ENCODE measurements at regions not wholly inside any gene's neighbourhood (a gene's known extent, or its start where the extent isn't known, plus 50 kb on each side); places are given as distances from the start of the nearest gene placed in this dataset.

GRCh38 chr2:228545041-228545747 lies 363.7 kb upstream of the SPHKAP start:
- Histone ChIP-seq H3K36me3 (ENCODE audit: control insufficient read depth, insufficient read depth, low read length) (no peaks in the 10 kb centered on the region), H3K27me3 (replicated peaks; ENCODE audit: control insufficient read depth, insufficient read depth, low read length) (no peaks in the 10 kb centered on the region), H3K4me3 (replicated peaks; ENCODE audit: low read depth, low read length) (no peak overlapping the region)
- DNase-seq (ENCODE audit: extremely low read depth, insufficient read length): no peak
- TF ChIP-seq CTCF (IDR thresholded peaks at IDR 0.05; ENCODE audit: insufficient read depth, low read length, poor library complexity, severe bottlenecking): no peak

- H3K36me3 ChIP-seq (ENCODE audit: control insufficient read depth, insufficient read depth, low read length): no peaks in the 10 kb centered on the region
- no peak overlapping the region for H3K4me3 ChIP-seq (replicated peaks; ENCODE audit: low read depth, low read length)
- DNase-seq (ENCODE audit: extremely low read depth, insufficient read length): no peak
- TF ChIP-seq CTCF (IDR thresholded peaks at IDR 0.05; ENCODE audit: insufficient read depth, low read length, poor library complexity, severe bottlenecking): no peak
- H3K27me3 ChIP-seq (replicated peaks; ENCODE audit: control insufficient read depth, insufficient read depth, low read length): no peaks in the 10 kb centered on the region
Measured at GRCh38 chr2:228543117-228543516, 361.6 kb upstream of the SPHKAP start.

GRCh38 chr2:228542277-228542676 lies 360.8 kb upstream of the SPHKAP start:
- Histone ChIP-seq H3K36me3 (ENCODE audit: control insufficient read depth, insufficient read depth, low read length) (no peaks in the 10 kb centered on the region), H3K4me3 (replicated peaks; ENCODE audit: low read depth, low read length) (no peak overlapping the region), H3K27me3 (replicated peaks; ENCODE audit: control insufficient read depth, insufficient read depth, low read length) (no peaks in the 10 kb centered on the region)
- DNase-seq (ENCODE audit: extremely low read depth, insufficient read length): no peak
- TF ChIP-seq CTCF (IDR thresholded peaks at IDR 0.05; ENCODE audit: insufficient read depth, low read length, poor library complexity, severe bottlenecking): no peak

- H3K36me3 ChIP-seq (ENCODE audit: control insufficient read depth, insufficient read depth, low read length): no peaks in the 10 kb centered on the region
- no peak for TF ChIP-seq CTCF (IDR thresholded peaks at IDR 0.05; ENCODE audit: insufficient read depth, low read length, poor library complexity, severe bottlenecking)
Measured at GRCh38 chr2:228541789-228542188, 360.3 kb upstream of the SPHKAP start.

GRCh38 chr2:228540976-228541375 lies 359.5 kb upstream of the SPHKAP start:
- no peak for TF ChIP-seq CTCF (IDR thresholded peaks at IDR 0.05; ENCODE audit: insufficient read depth, low read length, poor library complexity, severe bottlenecking)
- no peak overlapping the region for H3K4me3 ChIP-seq (replicated peaks; ENCODE audit: low read depth, low read length)
- no peaks in the 10 kb centered on the region for H3K27me3 ChIP-seq (replicated peaks; ENCODE audit: control insufficient read depth, insufficient read depth, low read length)
- H3K36me3 ChIP-seq (ENCODE audit: control insufficient read depth, insufficient read depth, low read length): no peaks in the 10 kb centered on the region
- DNase-seq (ENCODE audit: extremely low read depth, insufficient read length): no peak

More at GRCh38 chr2:228541789-228542188, 360.3 kb upstream of the SPHKAP start:
- Histone ChIP-seq H3K4me3 (replicated peaks; ENCODE audit: low read depth, low read length) (no peak overlapping the region), H3K27me3 (replicated peaks; ENCODE audit: control insufficient read depth, insufficient read depth, low read length) (no peaks in the 10 kb centered on the region)
- DNase-seq (ENCODE audit: extremely low read depth, insufficient read length): no peak

- Histone ChIP-seq H3K36me3 (ENCODE audit: control insufficient read depth, insufficient read depth, low read length) (no peaks in the 10 kb centered on the region), H3K4me3 (replicated peaks; ENCODE audit: low read depth, low read length) (no peak overlapping the region), H3K27me3 (replicated peaks; ENCODE audit: control insufficient read depth, insufficient read depth, low read length) (no peaks in the 10 kb centered on the region)
- no peak for DNase-seq (ENCODE audit: extremely low read depth, insufficient read length)
- TF ChIP-seq CTCF (IDR thresholded peaks at IDR 0.05; ENCODE audit: insufficient read depth, low read length, poor library complexity, severe bottlenecking): no peak
Measured at GRCh38 chr2:228535396-228535795, 353.9 kb upstream of the SPHKAP start.

All from GM06990 (cell line).